IPS-15b (cell line): ENCODE measurements at regions not wholly inside any gene's neighbourhood (a gene's known extent, or its start where the extent isn't known, plus 50 kb on each side); places are given as distances from the start of the nearest gene placed in this dataset.

ENCODE experiments used
- H3K27me3 ChIP-seq: one replicate; pipeline ENCODE4 v1.6.1; 2013; ENCODE audit warnings: low read length; ENCODE audit not compliant: control insufficient read depth, insufficient read depth
- H3K36me3 ChIP-seq: one replicate; pipeline ENCODE4 v1.6.1; 2013; ENCODE audit warnings: low read length; ENCODE audit not compliant: control insufficient read depth, insufficient read depth
- H3K4me1 ChIP-seq: one replicate; pipeline ENCODE4 v1.6.1; 2013; ENCODE audit warnings: mild to moderate bottlenecking, low read length; ENCODE audit not compliant: control insufficient read depth, insufficient read depth
- H3K4me3 ChIP-seq: one replicate; pipeline ENCODE4 v1.5.1; 2013; ENCODE audit warnings: low read depth, low read length
- H3K9ac ChIP-seq: one replicate; pipeline ENCODE4 v1.6.1; 2013; ENCODE audit warnings: low read depth, mild to moderate bottlenecking, low read length
- H3K9me3 ChIP-seq: one replicate; pipeline ENCODE4 v1.6.1; 2013; ENCODE audit warnings: mild to moderate bottlenecking, low read length; ENCODE audit not compliant: control insufficient read depth, insufficient read depth

DNA sequence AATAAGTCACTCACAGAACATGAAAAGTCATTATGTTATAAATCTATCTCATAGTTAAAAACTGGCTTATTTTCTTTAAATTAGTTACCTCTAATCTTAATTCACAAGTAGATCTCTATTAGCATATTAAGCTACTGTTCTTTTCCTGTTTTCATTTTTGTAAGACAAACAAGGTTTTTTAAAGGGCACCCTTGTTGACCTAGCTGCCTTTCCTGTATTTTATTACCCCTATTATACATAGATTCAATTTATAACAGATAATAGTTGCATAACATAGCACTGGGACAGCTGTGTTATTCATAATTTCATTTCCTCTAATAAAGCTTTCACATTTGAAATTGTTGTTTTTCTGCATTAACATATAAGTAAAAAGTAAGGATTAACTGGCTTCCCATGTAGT lies 1500.7 kb upstream of the FLRT2 start:
- H3K27me3 ChIP-seq, result no peaks in the 10 kb centered on the region
- H3K36me3 ChIP-seq, result no peaks in the 10 kb centered on the region
- H3K9me3 ChIP-seq, result no peaks in the 10 kb centered on the region
- H3K9ac ChIP-seq, result no peak overlapping the region
- H3K4me1 ChIP-seq, result no peaks in the 10 kb centered on the region
- no peak overlapping the region for H3K4me3 ChIP-seq

DNA sequence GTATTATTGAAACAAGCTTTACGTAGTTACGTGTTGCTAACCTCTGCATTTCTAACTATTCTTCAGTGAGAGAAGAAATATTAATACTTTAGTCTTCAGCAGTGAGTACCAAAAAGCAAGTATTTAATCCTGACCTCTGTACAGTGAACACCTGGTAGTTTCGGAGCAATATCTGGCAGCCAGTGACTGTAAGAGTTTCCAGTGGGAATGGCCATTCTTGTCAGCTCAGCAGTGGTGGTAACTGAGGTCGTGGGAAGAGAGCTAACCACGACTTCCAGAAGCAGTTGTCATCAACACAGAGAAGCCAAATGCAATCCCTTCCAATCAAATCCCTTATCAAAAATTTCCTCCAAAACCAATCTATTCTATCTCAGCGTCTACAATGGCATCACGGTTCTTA lies 1500.2 kb upstream of the FLRT2 start:
- H3K27me3 ChIP-seq, result no peaks in the 10 kb centered on the region
- H3K9ac ChIP-seq, result no peak overlapping the region
- H3K9me3 ChIP-seq, result no peaks in the 10 kb centered on the region
- no peak overlapping the region for H3K4me3 ChIP-seq
- H3K4me1 ChIP-seq, result no peaks in the 10 kb centered on the region
- H3K36me3 ChIP-seq, result no peaks in the 10 kb centered on the region

DNA sequence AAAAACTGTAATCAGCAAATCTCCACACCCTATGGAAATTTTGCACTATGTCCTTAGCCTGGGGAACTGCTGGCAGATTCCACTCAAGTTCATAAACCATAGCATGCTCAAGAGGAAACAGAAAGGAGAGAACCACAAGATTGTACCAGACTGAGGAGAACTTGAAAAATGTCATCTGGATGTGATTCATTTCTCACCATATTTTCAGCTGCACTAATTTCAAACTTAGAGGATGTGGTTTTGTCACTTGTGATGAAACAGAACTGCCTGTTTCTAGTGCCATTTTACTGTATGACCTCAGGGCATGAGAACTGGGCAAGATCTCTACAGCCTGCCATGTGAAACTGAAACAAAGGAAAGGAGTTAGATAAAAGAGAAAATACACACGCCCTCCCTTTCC lies 1493.1 kb upstream of the FLRT2 start:
- Histone ChIP-seq H3K27me3 (no peaks in the 10 kb centered on the region), H3K9ac (no peak overlapping the region)

DNA sequence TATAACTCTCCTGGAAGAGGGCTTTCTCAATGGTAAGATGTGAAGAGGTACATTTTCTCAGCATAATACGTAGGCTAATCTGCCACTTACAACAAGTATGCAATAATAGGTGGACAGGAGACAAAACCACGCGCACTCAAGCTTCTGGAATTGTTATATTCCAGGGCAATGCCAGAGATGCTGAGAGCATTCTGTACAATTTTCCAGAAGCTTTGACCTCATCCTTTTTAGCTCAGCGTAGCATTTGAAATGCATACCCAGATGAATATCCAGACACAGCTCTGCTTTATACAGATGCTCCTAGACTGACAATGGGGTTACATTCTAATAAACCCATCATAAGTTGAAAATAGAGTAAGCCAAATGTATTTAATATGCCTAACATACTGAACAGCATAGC lies 1492.4 kb upstream of the FLRT2 start:
- H3K27me3 ChIP-seq, result no peaks in the 10 kb centered on the region
- H3K9me3 ChIP-seq, result no peaks in the 10 kb centered on the region
- no peaks in the 10 kb centered on the region for H3K36me3 ChIP-seq
- no peak overlapping the region for H3K4me3 ChIP-seq
- no peaks in the 10 kb centered on the region for H3K4me1 ChIP-seq
- no peak overlapping the region for H3K9ac ChIP-seq

More for the DNA sequence above, 1493.1 kb upstream of the FLRT2 start:
- Histone ChIP-seq H3K36me3 (no peaks in the 10 kb centered on the region), H3K4me1 (no peaks in the 10 kb centered on the region), H3K4me3 (no peak overlapping the region), H3K9me3 (no peaks in the 10 kb centered on the region)

DNA sequence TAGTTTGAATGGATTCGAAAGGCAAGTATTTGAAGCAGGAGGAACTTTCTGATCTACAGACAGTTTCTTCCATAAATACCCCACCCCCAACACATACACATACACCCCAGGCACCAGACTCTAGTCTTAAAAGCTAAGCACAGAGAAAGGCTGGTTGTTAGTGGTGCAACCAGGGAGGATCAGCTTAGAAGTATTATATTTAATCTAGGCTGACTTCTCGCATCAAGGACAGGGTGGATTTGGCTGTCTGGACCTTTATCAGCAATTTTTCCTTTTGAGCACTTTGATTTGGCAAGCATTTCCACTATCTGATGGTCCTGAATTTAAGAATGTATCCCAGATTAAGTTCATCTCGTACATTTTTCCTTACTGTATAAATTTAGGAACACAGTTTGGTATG lies 1489.8 kb upstream of the FLRT2 start:
- Histone ChIP-seq H3K4me3 (no peak overlapping the region), H3K9ac (no peak overlapping the region), H3K27me3 (no peaks in the 10 kb centered on the region), H3K36me3 (no peaks in the 10 kb centered on the region), H3K9me3 (no peaks in the 10 kb centered on the region), H3K4me1 (no peaks in the 10 kb centered on the region)

DNA sequence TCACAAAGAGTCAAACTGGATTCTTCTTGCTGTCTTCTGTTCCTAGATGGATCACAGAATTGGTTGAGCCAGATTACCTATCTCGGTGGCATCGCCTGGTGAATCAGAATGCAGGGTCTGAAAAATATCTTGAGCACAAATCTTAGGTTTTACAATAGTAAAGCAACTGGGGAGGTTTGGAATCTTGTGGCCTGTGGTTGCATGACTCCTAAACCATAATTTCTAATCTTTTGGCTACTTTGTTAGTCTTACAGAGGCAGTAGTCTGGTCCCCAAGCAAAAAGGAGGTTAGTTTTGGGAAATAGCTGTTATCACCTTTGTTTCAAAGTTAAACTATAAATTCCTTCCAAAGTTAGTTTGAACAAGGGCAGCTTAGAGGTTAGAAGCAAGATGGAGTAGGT lies 1488.5 kb upstream of the FLRT2 start:
- Histone ChIP-seq H3K36me3 (no peaks in the 10 kb centered on the region), H3K4me3 (no peak overlapping the region), H3K4me1 (no peaks in the 10 kb centered on the region), H3K9me3 (no peaks in the 10 kb centered on the region), H3K27me3 (no peaks in the 10 kb centered on the region), H3K9ac (no peak overlapping the region)

DNA sequence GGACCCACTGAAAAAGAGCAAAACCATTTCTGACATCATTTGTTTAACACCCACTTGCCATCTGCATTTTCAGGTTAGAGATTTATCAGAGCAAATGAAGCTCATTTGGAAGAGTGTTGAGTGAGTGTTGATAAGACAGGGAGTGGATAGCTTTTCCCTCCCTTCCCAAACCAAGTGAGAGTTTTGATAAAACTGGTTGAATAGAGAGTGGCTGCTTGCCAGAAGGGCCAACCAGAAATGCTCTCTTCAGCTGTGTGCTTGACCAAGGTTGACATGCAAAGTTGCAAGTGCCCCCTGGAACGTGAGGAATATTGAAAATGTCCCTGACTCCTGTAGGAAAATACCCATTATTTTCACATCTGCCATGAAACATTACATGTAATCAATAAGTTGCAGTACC lies 1487.0 kb upstream of the FLRT2 start:
- Histone ChIP-seq H3K9ac (no peak overlapping the region), H3K36me3 (no peaks in the 10 kb centered on the region), H3K9me3 (no peaks in the 10 kb centered on the region), H3K27me3 (no peaks in the 10 kb centered on the region), H3K4me3 (no peak overlapping the region), H3K4me1 (no peaks in the 10 kb centered on the region)

DNA sequence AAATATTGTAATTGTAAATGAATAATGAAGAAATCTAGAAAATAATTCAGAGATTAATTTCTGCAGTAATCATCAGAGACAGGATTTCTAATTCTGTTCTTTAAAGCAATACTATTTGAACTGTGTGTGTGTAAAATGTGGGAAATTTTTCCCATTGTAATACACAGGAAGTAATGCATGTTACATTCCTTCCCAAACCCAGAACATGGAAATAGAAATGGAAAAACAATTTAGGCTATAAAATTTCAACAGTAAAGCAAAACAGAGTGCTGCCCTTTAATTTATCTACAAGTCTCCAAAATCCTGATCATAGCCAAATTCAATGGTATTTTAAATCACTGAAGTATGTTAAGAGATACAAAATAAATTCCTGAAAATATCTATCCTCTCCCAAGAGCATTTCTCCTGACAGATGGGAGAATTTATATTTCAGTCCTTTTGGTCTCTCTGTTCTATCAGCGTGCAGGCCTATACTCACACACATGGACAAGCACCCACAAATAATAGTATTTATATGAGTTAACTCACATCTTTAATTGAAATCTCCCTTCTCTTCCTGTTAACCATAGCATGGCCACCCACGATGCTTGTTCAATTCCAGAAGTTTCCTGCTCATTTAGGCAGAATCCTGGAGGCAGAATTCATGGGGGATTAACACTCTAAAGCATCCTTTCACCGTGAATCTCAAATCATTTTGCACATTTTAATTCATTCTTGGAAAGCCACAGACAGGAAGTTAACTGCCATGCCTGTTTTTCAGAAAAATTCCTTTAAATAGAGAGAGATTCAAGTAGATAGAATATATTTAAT lies 1465.4 kb upstream of the FLRT2 start:
- Histone ChIP-seq H3K9ac (no peak overlapping the region), H3K36me3 (no peaks in the 10 kb centered on the region), H3K4me3 (no peak overlapping the region), H3K4me1 (no peaks in the 10 kb centered on the region), H3K27me3 (no peaks in the 10 kb centered on the region), H3K9me3 (no peaks in the 10 kb centered on the region)

DNA sequence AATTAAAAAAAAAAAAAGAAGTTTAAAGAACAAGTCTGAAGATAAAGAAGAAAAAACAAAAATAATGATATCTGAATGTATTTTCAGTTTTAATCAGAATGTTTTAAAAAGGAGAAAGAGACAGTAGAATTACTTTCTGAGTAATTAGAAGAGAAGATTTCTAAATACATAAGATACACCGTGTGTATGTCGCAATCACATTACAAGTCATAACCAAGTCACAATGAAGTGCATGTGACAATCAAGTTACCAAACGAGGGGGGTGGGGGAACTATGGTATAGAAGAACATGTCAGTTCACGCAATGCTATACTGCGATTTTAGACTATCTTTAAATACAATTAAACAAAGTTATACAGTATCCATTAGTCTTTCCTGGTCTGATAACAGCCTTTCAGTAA lies 1464.1 kb upstream of the FLRT2 start:
- Histone ChIP-seq H3K4me3 (no peak overlapping the region), H3K9ac (no peak overlapping the region), H3K27me3 (no peaks in the 10 kb centered on the region), H3K36me3 (no peaks in the 10 kb centered on the region), H3K9me3 (no peaks in the 10 kb centered on the region), H3K4me1 (no peaks in the 10 kb centered on the region)

DNA sequence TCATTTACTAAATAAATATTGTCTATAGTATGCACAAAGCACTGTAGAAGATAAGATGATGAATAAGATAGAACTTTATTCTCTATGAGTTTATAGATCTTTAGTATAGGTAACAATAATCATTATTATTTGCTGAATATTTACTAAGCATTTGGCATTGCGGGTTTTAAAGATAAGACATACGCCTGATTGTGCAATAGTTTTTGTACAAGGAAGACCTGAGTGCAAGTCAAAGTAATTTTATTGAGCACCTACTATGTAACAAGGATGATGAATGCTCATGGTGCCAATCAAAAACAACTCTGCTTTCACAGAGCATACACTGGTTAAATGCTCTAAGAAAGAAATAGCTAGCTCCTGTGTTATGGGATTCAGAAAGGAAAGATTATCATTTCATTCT lies 1461.7 kb upstream of the FLRT2 start:
- no peaks in the 10 kb centered on the region for H3K36me3 ChIP-seq
- no peaks in the 10 kb centered on the region for H3K9me3 ChIP-seq
- no peaks in the 10 kb centered on the region for H3K4me1 ChIP-seq
- no peak overlapping the region for H3K9ac ChIP-seq
- H3K4me3 ChIP-seq, result no peak overlapping the region
- H3K27me3 ChIP-seq, result no peaks in the 10 kb centered on the region

DNA sequence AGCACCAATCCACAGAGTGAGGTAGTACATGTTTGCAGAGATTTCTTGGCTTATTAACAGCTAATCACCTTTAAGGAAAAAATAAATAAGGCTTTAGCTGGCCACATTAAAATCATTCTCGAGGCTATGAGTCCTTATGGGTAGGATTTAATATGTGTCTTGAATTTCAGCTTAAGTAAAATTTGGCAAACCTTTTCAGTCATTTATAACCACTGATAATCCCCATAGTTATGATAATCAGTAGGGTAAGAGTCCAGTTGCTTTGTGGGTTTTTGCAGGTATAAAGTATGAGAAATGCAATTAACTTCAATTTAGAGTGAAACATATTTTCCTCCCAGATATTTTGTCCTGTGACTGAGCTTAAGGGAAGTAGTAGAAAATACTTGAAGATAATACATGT lies 1458.9 kb upstream of the FLRT2 start:
- Histone ChIP-seq H3K36me3 (no peaks in the 10 kb centered on the region), H3K9me3 (no peaks in the 10 kb centered on the region), H3K27me3 (no peaks in the 10 kb centered on the region), H3K4me1 (no peaks in the 10 kb centered on the region), H3K4me3 (no peak overlapping the region), H3K9ac (no peak overlapping the region)

DNA sequence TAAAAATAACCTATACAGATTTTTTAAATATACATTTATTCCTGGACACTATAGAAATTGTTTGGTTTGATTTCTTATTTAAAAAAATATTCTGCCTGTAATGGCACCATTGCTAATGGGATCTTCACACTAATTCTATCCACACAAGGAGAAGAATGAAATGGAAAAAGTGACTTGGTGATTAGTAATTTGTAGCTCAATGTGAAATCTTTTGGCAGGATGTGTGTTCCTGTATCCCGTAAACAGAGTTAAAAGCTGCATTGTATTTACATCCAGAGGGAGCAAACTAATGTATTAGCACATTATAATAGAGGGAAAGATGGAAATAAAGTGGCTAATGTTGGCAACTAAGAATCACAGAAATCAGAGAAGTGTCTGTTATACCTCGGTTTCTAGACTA lies 1455.3 kb upstream of the FLRT2 start:
- Histone ChIP-seq H3K9me3 (no peaks in the 10 kb centered on the region), H3K4me1 (no peaks in the 10 kb centered on the region), H3K36me3 (no peaks in the 10 kb centered on the region), H3K9ac (no peak overlapping the region), H3K4me3 (no peak overlapping the region), H3K27me3 (no peaks in the 10 kb centered on the region)
